ENCODE measurements at regions not wholly inside any gene's neighbourhood (a gene's known extent, or its start where the extent isn't known, plus 50 kb on each side); places are given as distances from the start of the nearest gene placed in this dataset.
"Not testable (repeated sequence)": the region's sequence is repeated elsewhere in the genome, so short reads cannot be mapped to it uniquely, and the experiment has no call there.

GRCh38 chr5:121053055-121053985 is 589.2 kb downstream of the PRR16 start:
- H3K4me3 Mint-ChIP-seq, result no peak overlapping the region
- H3K27ac Mint-ChIP-seq, result no peak overlapping the region
- H3K36me3 Mint-ChIP-seq (ENCODE audit: low read depth), result no peaks in the 10 kb centered on the region
- no peak for DNase-seq
- ChIA-PET POLR2A (no interaction called here), CTCF (no interaction called here)
- peaks cover 4% of the 10 kb centered on the region for H3K9me3 Mint-ChIP-seq
- H3K27me3 Mint-ChIP-seq, result no peaks in the 10 kb centered on the region
- H3K4me1 Mint-ChIP-seq, result no peaks in the 10 kb centered on the region

GRCh38 chr5:121055586-121055985 is 591.5 kb downstream of the PRR16 start:
- DNase-seq, result no peak
- ChIA-PET POLR2A (no interaction called here), CTCF (no interaction called here)
- H3K36me3 Mint-ChIP-seq (ENCODE audit: low read depth), result no peaks in the 10 kb centered on the region
- no peaks in the 10 kb centered on the region for H3K4me1 Mint-ChIP-seq
- no peak overlapping the region for H3K27ac Mint-ChIP-seq
- H3K4me3 Mint-ChIP-seq, result no peak overlapping the region
- H3K27me3 Mint-ChIP-seq, result no peaks in the 10 kb centered on the region
- H3K9me3 Mint-ChIP-seq, result peaks cover 10% of the 10 kb centered on the region

GRCh38 chr5:121064241-121064640 is 600.1 kb downstream of the PRR16 start:
- H3K4me3 Mint-ChIP-seq; H3K36me3 Mint-ChIP-seq (ENCODE audit: low read depth); H3K9me3 Mint-ChIP-seq; CTCF ChIA-PET; H3K27me3 Mint-ChIP-seq; H3K4me1 Mint-ChIP-seq; H3K27ac Mint-ChIP-seq; POLR2A ChIA-PET; DNase-seq: not testable (repeated sequence)

GRCh38 chr5:121086671-121087070 is 622.6 kb downstream of the PRR16 start:
- POLR2A ChIA-PET, result no interaction called here
- CTCF ChIA-PET, result no interaction called here
- no peak overlapping the region for H3K4me3 Mint-ChIP-seq

GRCh38 chr5:121087560-121087959 is 623.5 kb downstream of the PRR16 start:
- Mint-ChIP-seq H3K4me1 (no peaks in the 10 kb centered on the region), H3K36me3 (ENCODE audit: low read depth) (no peaks in the 10 kb centered on the region), H3K9me3 (peaks cover 8% of the 10 kb centered on the region), H3K27ac (no peak overlapping the region), H3K27me3 (no peaks in the 10 kb centered on the region), H3K4me3 (no peak overlapping the region)
- ChIA-PET POLR2A (no interaction called here), CTCF (no interaction called here)
- DNase-seq, result no peak

More at GRCh38 chr5:121086671-121087070, 622.6 kb downstream of the PRR16 start:
- Mint-ChIP-seq H3K27me3 (no peaks in the 10 kb centered on the region), H3K27ac (no peak overlapping the region), H3K9me3 (peaks cover 8% of the 10 kb centered on the region), H3K4me1 (no peaks in the 10 kb centered on the region), H3K36me3 (ENCODE audit: low read depth) (no peaks in the 10 kb centered on the region)
- DNase-seq, result no peak

- CTCF ChIA-PET, result no interaction called here
- Mint-ChIP-seq H3K9me3 (peaks cover 8% of the 10 kb centered on the region), H3K27ac (no peak overlapping the region), H3K27me3 (no peaks in the 10 kb centered on the region), H3K4me1 (no peaks in the 10 kb centered on the region), H3K4me3 (no peak overlapping the region), H3K36me3 (ENCODE audit: low read depth) (no peaks in the 10 kb centered on the region)
- POLR2A ChIA-PET, result no interaction called here
- no peak for DNase-seq
Measured at GRCh38 chr5:121088341-121088740, 624.2 kb downstream of the PRR16 start.

GRCh38 chr5:121090822-121091221 is 626.7 kb downstream of the PRR16 start:
- H3K27ac Mint-ChIP-seq, result no peak overlapping the region
- H3K4me1 Mint-ChIP-seq, result no peaks in the 10 kb centered on the region
- ChIA-PET CTCF (no interaction called here), POLR2A (no interaction called here)
- H3K36me3 Mint-ChIP-seq (ENCODE audit: low read depth), result no peaks in the 10 kb centered on the region
- H3K9me3 Mint-ChIP-seq, result peaks cover 8% of the 10 kb centered on the region
- no peak overlapping the region for H3K4me3 Mint-ChIP-seq
- no peaks in the 10 kb centered on the region for H3K27me3 Mint-ChIP-seq
- no peak for DNase-seq

- ChIA-PET POLR2A (no interaction called here), CTCF (no interaction called here)
- no peak for DNase-seq
- no peaks in the 10 kb centered on the region for H3K4me1 Mint-ChIP-seq
- no peak overlapping the region for H3K4me3 Mint-ChIP-seq
- H3K27ac Mint-ChIP-seq, result no peak overlapping the region
- no peaks in the 10 kb centered on the region for H3K36me3 Mint-ChIP-seq (ENCODE audit: low read depth)
- H3K9me3 Mint-ChIP-seq, result peaks cover 4% of the 10 kb centered on the region
- H3K27me3 Mint-ChIP-seq, result no peaks in the 10 kb centered on the region
Measured at GRCh38 chr5:121100931-121101330, 636.8 kb downstream of the PRR16 start.

- no peaks in the 10 kb centered on the region for H3K36me3 Mint-ChIP-seq (ENCODE audit: low read depth)
- DNase-seq, result no peak
- CTCF ChIA-PET, result no interaction called here
- H3K4me3 Mint-ChIP-seq, result no peak overlapping the region
- POLR2A ChIA-PET, result no interaction called here
- no peaks in the 10 kb centered on the region for H3K27me3 Mint-ChIP-seq
- H3K9me3 Mint-ChIP-seq, result no peaks in the 10 kb centered on the region
- no peak overlapping the region for H3K27ac Mint-ChIP-seq
- H3K4me1 Mint-ChIP-seq, result no peaks in the 10 kb centered on the region
Measured at GRCh38 chr5:121105921-121106320, 641.8 kb downstream of the PRR16 start.

- H3K4me1 Mint-ChIP-seq; POLR2A ChIA-PET; CTCF ChIA-PET; H3K36me3 Mint-ChIP-seq (ENCODE audit: low read depth); DNase-seq; H3K4me3 Mint-ChIP-seq; H3K27ac Mint-ChIP-seq; H3K27me3 Mint-ChIP-seq; H3K9me3 Mint-ChIP-seq: not testable (repeated sequence)
Measured at GRCh38 chr5:121106721-121107690, 642.9 kb downstream of the PRR16 start.

- no peaks in the 10 kb centered on the region for H3K9me3 Mint-ChIP-seq
Measured at GRCh38 chr5:121108725-121109124, 644.6 kb downstream of the PRR16 start.

GRCh38 chr5:121109817-121110216 is 645.7 kb downstream of the PRR16 start:
- Mint-ChIP-seq H3K27ac (no peak overlapping the region), H3K9me3 (no peaks in the 10 kb centered on the region), H3K36me3 (ENCODE audit: low read depth) (no peaks in the 10 kb centered on the region), H3K27me3 (no peaks in the 10 kb centered on the region), H3K4me1 (no peaks in the 10 kb centered on the region), H3K4me3 (no peak overlapping the region)
- ChIA-PET POLR2A (no interaction called here), CTCF (no interaction called here)
- no peak for DNase-seq

More at GRCh38 chr5:121108725-121109124, 644.6 kb downstream of the PRR16 start:
- Mint-ChIP-seq H3K4me1 (no peaks in the 10 kb centered on the region), H3K27ac (no peak overlapping the region), H3K36me3 (ENCODE audit: low read depth) (no peaks in the 10 kb centered on the region), H3K4me3 (no peak overlapping the region), H3K27me3 (no peaks in the 10 kb centered on the region)
- ChIA-PET CTCF (no interaction called here), POLR2A (no interaction called here)
- no peak for DNase-seq

GRCh38 chr5:121121786-121122185 is 657.7 kb downstream of the PRR16 start:
- no peaks in the 10 kb centered on the region for H3K4me1 Mint-ChIP-seq

More at GRCh38 chr5:121121786-121122185, 657.7 kb downstream of the PRR16 start:
- POLR2A ChIA-PET, result no interaction called here
- CTCF ChIA-PET, result no interaction called here
- Mint-ChIP-seq H3K9me3 (peaks cover under 1% of the 10 kb centered on the region), H3K4me3 (no peak overlapping the region), H3K36me3 (ENCODE audit: low read depth) (no peaks in the 10 kb centered on the region), H3K27me3 (no peaks in the 10 kb centered on the region), H3K27ac (no peak overlapping the region)
- no peak for DNase-seq

All from activated CD4-positive, alpha-beta memory T cell treated with anti-CD3 and anti-CD28 coated beads, Interleukin-2, amount 10 ng/mL, durations not matched to agents 7 days and 5 days (primary cell).